GM12865 (cell line): ENCODE measurements at regions not wholly inside any gene's neighbourhood (a gene's known extent, or its start where the extent isn't known, plus 50 kb on each side); places are given as distances from the start of the nearest gene placed in this dataset.

Experiments used
- DNase-seq: peaks from one replicate; pipeline ENCODE4 v3.0.0; 2010; ENCODE audit warnings: low read depth
- H3K4me3 ChIP-seq: 2 replicates; pipeline ENCODE4 v1.5.1; 2011; ENCODE audit warnings: mild to moderate bottlenecking, low read depth, low read length, control low read depth
- TF ChIP-seq, protein P1 (sequence below): IDR thresholded peaks from 2 replicates; pipeline ENCODE4 v1.5.1; 2011; ENCODE audit warnings: low read length, control low read depth, low read depth, inconsistent platforms; ENCODE audit not compliant: insufficient read depth; ENCODE audit errors: missing control alignments

DNA sequence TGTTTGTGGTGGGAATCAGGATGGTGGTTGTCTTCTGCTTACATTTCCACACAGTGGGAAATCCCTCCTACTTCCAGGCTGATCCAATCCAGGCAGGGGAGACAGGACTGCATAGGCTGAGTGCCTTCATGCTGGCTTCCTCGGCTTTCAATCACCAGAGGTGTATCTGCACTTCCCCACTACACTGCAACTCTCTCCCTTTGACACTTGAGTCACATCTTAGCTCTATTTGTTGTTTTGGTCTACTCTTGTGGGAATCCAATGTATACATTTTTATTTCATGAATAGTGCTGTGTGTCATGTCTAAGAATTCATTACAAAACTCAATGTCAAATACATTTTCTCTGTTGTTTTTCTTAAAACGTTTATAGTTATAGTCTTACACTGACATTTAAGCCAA is 735.6 kb downstream of the XPNPEP1 start:
- DNase-seq: no peak
- no peak overlapping the region for H3K4me3 ChIP-seq
- TF ChIP-seq, protein P1, sequence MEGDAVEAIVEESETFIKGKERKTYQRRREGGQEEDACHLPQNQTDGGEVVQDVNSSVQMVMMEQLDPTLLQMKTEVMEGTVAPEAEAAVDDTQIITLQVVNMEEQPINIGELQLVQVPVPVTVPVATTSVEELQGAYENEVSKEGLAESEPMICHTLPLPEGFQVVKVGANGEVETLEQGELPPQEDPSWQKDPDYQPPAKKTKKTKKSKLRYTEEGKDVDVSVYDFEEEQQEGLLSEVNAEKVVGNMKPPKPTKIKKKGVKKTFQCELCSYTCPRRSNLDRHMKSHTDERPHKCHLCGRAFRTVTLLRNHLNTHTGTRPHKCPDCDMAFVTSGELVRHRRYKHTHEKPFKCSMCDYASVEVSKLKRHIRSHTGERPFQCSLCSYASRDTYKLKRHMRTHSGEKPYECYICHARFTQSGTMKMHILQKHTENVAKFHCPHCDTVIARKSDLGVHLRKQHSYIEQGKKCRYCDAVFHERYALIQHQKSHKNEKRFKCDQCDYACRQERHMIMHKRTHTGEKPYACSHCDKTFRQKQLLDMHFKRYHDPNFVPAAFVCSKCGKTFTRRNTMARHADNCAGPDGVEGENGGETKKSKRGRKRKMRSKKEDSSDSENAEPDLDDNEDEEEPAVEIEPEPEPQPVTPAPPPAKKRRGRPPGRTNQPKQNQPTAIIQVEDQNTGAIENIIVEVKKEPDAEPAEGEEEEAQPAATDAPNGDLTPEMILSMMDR: no peak

DNA sequence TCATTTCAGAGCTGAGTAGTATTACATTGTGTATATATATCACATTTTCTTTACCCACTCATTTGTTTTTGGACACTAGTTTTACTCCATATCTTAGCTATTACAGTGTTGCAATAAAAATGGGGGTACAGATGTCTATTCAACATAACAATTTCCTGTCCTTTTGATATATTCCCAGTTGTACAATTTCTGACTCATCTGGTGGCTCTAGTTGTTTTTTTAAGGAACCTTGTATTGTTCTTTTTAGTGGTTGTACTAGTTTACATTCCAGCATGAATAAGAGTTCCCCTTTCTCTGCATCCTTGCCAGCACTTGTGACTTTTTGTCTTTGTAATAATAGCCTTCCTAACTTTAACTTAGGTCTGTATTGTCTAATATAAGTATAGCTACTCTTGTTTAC is 739.9 kb downstream of the XPNPEP1 start:
- no peak overlapping the region for H3K4me3 ChIP-seq
- TF ChIP-seq, protein P1: no peak
- no peak for DNase-seq

DNA sequence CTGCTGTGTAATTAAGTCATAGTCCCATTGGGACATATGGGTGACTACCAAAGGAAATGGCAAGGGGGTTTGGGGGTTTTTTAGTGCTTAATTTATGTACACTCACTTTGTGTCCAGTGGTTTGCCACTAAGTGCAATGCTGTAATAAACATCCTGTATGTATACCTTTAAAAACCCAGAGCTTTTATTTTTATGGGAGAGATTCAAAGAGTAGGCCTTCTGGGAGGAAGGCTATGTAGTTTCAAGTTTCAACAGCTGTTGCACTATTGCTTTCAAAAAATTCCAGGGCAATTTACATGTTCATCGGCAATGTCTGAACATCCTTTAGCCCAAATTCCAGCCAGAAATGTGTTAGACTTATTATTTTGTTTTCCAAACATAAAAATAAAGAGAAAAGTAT is 744.7 kb downstream of the XPNPEP1 start:
- no peak for DNase-seq
- H3K4me3 ChIP-seq: no peak overlapping the region
- TF ChIP-seq, protein P1: no peak

DNA sequence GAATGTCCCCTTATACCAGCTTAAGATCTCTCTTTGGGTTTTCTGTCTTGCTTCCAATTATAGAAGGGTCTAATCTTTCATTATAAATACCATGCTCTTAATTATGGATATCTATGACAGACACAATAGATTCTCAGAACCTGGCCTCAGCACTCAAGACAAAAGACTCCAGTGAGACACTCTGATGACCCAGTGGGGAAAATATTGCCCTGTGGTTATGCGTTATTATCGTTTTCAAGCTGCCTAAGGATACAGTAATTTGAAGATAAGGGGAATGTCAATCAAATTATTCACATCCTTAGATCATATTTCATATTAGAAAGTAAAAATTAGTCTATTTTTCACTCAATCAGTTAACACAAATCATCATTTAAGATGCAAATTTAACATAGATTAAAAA is 748.8 kb downstream of the XPNPEP1 start:
- no peak overlapping the region for H3K4me3 ChIP-seq
- TF ChIP-seq, protein P1: no peak
- DNase-seq: no peak

GRCh38 chr10:109173937-109174336 is 749.4 kb downstream of the XPNPEP1 start:
- H3K4me3 ChIP-seq: no peak overlapping the region
- TF ChIP-seq, protein P1: no peak
- no peak for DNase-seq

DNA sequence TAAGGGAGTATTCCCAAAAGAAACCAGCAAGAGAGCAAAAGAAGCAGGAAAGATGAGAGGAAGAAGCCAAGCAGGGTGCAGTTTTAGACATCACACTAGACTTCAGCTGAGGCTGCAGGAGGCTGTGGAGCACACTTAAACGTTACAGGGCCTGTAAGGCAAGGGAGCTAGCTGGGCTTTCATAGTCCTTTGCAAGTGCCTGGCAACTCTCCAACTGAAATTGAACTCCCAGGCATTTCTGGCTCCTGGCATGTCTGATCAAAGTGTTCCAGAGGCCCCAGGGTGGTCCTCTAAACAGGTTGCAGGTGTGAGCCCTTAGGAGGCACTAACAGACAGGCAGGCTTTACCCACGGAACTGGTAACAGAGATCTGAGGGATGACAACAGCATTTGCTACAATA is 750.2 kb downstream of the XPNPEP1 start:
- TF ChIP-seq, protein P1: no peak
- no peak for DNase-seq

GRCh38 chr10:109166935-109167334 is 756.4 kb downstream of the XPNPEP1 start:
- no peak overlapping the region for H3K4me3 ChIP-seq
- TF ChIP-seq, protein P1: no peak
- no peak for DNase-seq

More for the DNA sequence above, 750.2 kb downstream of the XPNPEP1 start:
- H3K4me3 ChIP-seq: no peak overlapping the region
